ENCODE measurements at regions not wholly inside any gene's neighbourhood (a gene's known extent, or its start where the extent isn't known, plus 50 kb on each side); places are given as distances from the start of the nearest gene placed in this dataset.
"Not testable (repeated sequence)": the region's sequence is repeated elsewhere in the genome, so short reads cannot be mapped to it uniquely, and the experiment has no call there.

DNA sequence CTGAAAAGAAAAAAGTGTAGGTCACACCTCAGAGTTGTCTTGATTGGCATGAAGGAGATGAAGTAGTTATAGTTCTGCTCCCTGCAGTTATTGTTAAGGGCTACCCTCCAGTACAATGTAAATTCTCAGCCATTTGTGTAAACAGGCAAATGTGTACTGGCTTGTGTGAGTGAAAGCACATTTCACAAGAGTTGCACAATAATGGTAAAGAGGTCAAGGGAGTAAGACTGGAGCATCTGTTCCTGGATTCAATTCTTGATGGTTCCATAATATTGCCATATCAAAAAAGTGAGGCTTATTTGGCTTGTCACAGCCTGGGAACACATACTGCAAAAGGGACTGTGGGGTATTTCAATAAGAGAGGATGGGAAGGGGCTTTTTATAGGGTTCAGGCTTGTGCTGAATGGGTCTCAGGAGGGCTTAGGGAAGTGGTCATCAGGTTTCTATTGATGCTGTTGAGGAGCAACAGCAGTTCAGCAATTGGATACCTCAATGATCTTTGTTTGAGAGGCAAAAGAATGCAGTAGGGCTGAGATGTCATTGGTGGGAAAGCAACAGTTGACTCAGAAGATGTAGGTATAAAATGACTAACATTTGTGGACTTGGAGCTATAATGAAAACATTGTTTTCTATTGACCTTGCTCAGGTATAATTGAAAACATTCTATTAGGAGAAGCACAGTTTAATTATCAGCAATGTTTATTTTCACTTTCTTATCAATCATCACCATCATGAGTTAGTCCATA is 402.6 kb downstream of the BCKDHB start:
- no peak for DNase-seq

DNA sequence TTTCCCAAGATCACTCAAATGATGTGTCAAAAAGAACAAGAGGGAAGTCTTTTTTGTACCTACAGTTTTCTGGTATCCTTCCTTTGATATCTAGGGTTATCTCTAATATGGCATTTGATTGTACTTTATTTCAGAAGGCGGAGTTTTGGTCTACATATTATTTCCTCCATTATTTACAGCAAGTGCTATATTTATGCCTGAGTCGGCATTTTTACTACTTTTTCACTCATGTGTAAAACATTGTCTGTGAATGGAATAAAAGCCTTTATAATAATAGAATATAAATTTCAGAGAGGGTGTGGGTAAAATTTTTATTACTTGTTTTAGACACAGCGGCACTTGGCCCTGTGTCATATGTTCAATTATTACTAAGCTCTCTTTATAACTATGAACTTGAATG is 398.4 kb downstream of the BCKDHB start:
- DNase-seq, result no peak

DNA sequence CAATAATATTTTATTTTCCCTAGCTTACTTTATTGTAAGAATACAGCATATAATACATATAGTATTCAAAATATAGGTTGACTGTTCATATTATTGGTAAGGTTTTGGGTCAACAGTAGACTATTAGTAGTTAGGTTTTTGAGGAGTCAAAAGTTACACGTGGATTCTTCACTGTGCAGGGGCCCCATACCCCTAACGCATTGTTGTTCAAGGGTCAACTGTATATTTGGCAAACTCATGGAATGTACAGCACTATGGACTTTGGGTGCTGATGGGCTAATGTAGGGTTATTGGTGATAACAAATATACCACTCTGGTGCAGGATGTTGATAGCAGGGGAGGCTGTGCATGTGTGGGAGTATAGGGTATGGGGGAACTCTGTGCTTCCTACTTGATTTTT is 397.2 kb downstream of the BCKDHB start:
- DNase-seq, result no peak

DNA sequence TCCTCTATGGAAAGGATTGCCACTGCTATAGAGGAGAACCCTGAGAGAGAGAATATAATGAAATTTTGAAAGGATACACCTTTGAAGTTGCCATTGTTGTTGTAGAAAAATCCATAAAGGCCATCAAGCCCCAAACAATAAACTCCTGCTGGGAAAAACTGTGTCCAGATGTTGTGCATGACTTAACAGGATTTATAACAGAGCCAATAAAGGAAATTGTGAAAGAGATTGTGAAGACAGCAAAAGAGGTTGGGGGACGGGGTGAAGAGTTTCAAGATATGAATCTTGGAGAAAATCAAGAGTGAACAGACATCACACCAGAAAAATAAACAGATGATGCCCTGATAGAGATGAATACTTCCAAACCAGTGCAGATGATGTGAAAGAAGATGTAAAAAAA is 396.4 kb downstream of the BCKDHB start:
- no peak for DNase-seq

- DNase-seq, result no peak
Measured at GRCh38 chr6:80501636-80502035, 395.2 kb downstream of the BCKDHB start.

- DNase-seq, result not testable (repeated sequence)
Measured at GRCh38 chr6:80497696-80498486, 391.4 kb downstream of the BCKDHB start.

DNA sequence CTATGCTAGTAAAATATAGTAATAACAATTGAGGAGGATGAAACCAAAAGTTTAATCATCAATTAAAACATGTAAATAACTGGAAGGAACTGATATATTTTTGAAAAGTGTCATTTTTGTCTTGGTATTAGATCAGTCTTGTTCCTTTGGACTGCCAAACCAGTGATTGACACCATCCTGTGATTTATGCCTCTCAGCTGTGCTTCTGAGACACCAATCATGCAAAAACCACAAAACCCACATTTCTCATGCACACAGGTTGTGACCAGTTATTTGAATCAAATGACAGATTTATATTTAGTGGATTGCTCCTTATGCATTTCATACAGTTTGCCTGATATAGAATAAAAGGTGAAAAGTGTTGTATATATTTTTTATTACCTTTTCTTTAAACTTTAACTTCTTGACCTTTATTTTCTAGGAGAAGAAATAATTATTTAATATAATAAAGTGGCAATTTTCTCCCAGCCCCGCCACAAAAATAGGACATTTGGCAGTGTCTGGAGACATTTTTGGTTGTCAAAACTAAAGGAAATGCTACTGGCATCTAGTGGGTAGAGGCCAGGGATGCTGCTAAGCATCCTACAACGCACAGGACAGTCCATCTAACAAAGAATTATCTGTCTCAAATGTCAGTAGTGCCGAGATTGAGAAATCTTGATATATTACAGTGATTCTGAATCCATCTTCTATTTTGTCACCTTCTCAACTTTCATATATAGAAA is 383.6 kb downstream of the BCKDHB start:
- DNase-seq, result no peak

- DNase-seq, result no peak
Measured at GRCh38 chr6:80488190-80488589, 381.7 kb downstream of the BCKDHB start.

GRCh38 chr6:80485494-80485893 is 379.0 kb downstream of the BCKDHB start:
- DNase-seq, result not testable (repeated sequence)

DNA sequence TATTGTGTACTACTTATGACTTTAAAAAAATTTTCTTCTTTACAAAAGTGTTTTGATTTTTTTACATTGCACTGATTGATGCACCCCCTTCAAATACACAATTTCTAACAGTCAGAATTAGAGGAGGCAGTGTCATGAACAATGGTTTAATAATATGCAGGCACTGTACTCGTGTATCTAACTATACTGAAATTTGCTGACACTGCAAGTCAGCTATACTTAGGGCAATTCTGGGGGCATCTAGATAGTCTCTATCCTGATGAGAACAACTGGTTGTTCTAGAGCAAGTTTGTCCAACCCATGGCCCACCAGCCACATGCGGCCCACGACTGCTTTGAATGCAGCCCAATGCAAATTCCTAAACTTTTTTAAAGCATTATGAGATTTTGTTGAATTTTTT is 375.6 kb downstream of the BCKDHB start:
- DNase-seq, result no peak

DNA sequence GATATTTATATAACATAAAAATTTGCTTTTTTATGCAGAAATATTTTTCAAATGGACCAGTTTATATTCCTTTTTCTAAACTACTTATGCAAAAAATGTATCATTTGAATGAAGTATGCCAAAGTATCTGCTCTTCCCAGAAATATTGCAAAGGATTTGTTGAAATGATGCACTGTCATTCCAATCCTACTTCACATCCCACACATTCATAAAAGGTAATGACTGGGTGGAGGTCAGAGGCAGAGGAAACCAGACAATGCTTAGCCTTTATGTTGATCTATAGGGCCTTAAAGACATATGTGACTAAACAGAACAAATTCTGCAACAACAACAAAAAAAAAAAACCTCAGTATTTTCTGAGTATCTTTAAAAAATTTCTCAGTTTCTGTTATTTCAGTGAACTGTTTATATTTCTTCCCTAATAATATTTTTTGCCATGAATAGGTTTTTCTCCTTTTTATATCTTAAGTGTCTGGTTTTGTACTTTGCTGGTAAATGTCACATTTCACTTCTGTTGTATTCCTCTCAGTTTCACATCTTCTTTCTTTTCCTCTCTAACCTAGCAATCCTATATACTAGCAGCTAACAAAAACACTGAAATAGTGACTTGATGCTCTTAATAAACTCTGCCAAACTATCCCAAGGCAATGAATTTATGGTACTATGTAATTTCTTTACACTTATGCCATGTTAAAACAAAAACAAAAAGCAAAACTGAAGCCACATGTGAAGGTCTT is 374.1 kb downstream of the BCKDHB start:
- no peak for DNase-seq

DNA sequence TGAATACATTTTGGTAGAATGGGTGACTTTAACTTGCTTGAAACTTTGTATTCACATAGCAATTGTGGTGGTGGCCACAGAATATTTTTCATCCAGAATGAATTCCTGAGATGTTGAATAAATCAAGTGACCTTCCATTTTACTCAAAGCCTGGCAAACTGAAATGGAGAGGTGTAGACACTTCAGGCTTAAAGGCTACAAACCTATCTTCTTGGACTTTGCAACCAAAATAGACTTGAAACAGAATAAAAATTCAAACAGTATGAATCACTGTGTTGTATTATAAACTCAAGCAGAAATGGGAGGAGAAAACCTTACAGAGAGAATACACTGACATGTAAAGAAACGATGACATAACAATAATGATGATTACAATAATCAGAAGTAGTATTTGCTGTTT is 371.6 kb downstream of the BCKDHB start:
- DNase-seq, result no peak

- no peak for DNase-seq
Measured at GRCh38 chr6:80477591-80477990, 371.1 kb downstream of the BCKDHB start.

- no peak for DNase-seq
Measured at GRCh38 chr6:80472271-80472670, 365.8 kb downstream of the BCKDHB start.

GRCh38 chr6:80469977-80470376 is 363.5 kb downstream of the BCKDHB start:
- DNase-seq, result no peak

DNA sequence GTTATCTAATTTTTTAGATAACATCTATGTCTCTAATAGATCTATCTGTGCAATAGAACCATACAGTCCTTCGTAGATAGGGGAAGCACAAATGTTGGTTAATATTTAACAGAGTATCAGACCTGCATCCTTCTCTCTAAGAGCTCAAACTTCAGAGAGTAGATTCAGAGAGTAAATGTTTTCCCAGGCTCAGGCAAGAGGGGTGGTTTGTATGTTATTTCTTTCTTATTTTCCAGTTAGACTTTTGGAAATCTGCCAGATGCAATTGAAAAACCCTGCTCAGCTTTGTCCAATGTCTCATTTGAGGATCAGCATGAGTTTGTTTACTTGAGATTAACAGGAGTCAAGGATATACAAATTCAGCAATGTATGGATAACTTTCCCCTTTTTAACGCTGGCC is 361.9 kb downstream of the BCKDHB start:
- DNase-seq, result no peak

- DNase-seq, result no peak
Measured at GRCh38 chr6:80467408-80467807, 360.9 kb downstream of the BCKDHB start.

GRCh38 chr6:80466981-80467380 is 360.5 kb downstream of the BCKDHB start:
- no peak for DNase-seq

DNA sequence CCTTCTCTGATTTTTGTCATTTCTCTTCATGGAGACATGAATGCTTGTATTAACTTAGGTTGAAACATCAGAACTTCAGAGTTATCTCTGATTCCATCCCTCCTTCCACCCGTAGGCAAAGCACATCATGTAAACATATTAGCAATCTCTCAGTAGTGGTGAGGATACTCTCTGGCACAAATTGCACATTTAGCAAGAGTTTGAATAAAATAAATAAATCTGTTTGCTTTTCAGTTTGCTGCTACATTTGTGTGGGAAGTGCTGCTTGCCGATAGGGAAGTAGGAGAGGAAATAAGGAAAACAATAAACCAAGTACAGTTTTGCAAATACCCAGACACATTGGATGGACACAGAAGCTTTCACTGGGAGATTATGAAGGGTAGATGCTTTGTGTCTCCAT is 359.0 kb downstream of the BCKDHB start:
- DNase-seq, result no peak

GRCh38 chr6:80464901-80465300 is 358.4 kb downstream of the BCKDHB start:
- DNase-seq, result no peak

- no peak for DNase-seq
Measured at GRCh38 chr6:80463197-80463596, 356.7 kb downstream of the BCKDHB start.

DNA sequence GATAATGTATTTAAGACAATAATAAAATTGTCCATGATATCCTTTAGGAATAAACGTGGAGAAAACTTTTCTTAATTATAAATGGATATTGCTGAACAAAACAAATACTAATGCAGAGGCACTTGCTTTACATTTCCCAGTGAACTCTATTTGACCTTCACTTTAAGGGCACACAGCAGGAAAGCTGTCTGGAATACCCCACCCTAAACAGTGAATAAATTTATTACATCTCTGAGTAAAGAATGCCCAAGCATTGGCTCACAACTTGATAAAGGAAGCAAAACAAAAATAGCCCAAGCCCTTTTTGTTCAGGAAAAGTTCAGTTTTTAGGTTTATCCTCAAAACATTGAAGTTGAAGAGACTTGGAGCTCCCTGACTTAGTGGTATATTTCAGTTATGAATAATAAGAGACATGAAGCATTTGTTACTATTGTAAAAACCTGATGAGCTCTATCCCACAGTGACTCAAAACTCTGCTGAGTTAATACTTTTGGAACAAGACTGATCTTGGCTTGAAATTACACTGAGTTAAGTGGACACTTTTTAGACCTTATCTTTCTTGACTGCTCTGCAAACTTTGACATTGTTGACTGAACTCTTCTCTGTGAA is 353.9 kb downstream of the BCKDHB start:
- DNase-seq, result no peak

All from right lung (tissue), 2 donors.